Stimulated activated naive B cell treated with anti-CD40 and anti-IgM and Interleukin-4, amounts not matched to agents 10 μg/mL and 1 μg/mL and 100 μg/mL, for 72 hours (primary cell): ENCODE measurements at regions not wholly inside any gene's neighbourhood (a gene's known extent, or its start where the extent isn't known, plus 50 kb on each side); places are given as distances from the start of the nearest gene placed in this dataset.

Source experiments
- ATAC-seq, 2 donors: fragments of 150-1000 bp; cut with Tn5 transposase; replicated peaks; 2 replicates each; pipeline ENCODE4 v1.10.0; 2021; ENCODE audit warnings: moderate library complexity in 1 of 2
- DNase-seq: peaks from one replicate; pipeline ENCODE4 v3.0.0; 2021
- H3K27ac Mint-ChIP-seq: one replicate; pipeline ENCODE4 v1.8.0; 2022; ENCODE audit warnings: mild to moderate bottlenecking, mixed read lengths
- H3K27me3 Mint-ChIP-seq, 2 donors: one replicate each; pipeline ENCODE4 v1.8.0; 2022; ENCODE audit warnings: mixed read lengths in 2 of 2
- H3K36me3 Mint-ChIP-seq, 2 donors: one replicate each; pipeline ENCODE4 v1.8.0; 2022; ENCODE audit warnings: mixed read lengths in 2 of 2, mild to moderate bottlenecking in 1 of 2
- H3K4me1 Mint-ChIP-seq, 2 donors: one replicate each; pipeline ENCODE4 v1.8.0; 2022; ENCODE audit warnings: mixed read lengths in 2 of 2, mild to moderate bottlenecking in 1 of 2
- H3K4me3 Mint-ChIP-seq, 2 donors: one replicate each; pipeline ENCODE4 v1.8.0; 2022; ENCODE audit warnings: mild to moderate bottlenecking in 2 of 2, mixed read lengths in 2 of 2, moderate library complexity in 1 of 2
- H3K9me3 Mint-ChIP-seq, 2 donors: one replicate each; pipeline ENCODE4 v1.8.0; 2022; ENCODE audit warnings: mixed read lengths in 2 of 2, mild to moderate bottlenecking in 1 of 2

GRCh38 chr18:60585670-60586069 lies 213.1 kb upstream of the MC4R start:
- H3K4me3 Mint-ChIP-seq: no peak overlapping the region
- peaks cover 5 to 9% of the 10 kb centered on the region in 2 donors for H3K9me3 Mint-ChIP-seq
- DNase-seq (no peak), ATAC-seq (no peak)
- no peaks in the 10 kb centered on the region for H3K36me3 Mint-ChIP-seq
- H3K4me1 Mint-ChIP-seq: no peaks in the 10 kb centered on the region
- no peak overlapping the region for H3K27ac Mint-ChIP-seq
- no peaks in the 10 kb centered on the region for H3K27me3 Mint-ChIP-seq

DNA sequence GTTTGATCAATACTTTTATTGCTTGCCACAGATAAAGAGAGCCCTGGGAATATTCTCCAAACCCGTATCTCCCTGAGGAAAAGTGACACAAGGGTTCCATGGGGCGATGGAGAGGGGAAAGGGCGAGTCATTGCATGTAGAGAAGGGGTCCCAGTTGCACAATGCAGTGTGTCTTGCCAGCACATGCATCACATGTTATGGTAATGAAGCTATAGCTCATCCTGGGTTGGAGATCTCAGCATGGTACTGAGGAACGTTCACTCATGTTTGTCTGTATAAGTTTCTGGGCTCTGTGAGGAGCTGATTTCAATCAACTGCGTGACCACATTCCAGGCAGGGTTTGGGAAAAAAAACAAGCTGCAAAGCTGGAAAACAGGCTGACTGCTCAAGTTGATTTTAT lies 220.7 kb upstream of the MC4R start:
- no peak for DNase-seq
- no peaks in the 10 kb centered on the region for H3K27me3 Mint-ChIP-seq
- ATAC-seq: no peak

GRCh38 chr18:60596928-60597327 lies 224.4 kb upstream of the MC4R start:
- ATAC-seq (no peak), DNase-seq (no peak)
- Mint-ChIP-seq H3K4me1 (peaks cover 4 to 7% of the 10 kb centered on the region in 2 donors), H3K9me3 (no peaks in the 10 kb centered on the region), H3K4me3 (no peak overlapping the region), H3K27me3 (no peaks in the 10 kb centered on the region), H3K27ac (no peak overlapping the region), H3K36me3 (no peaks in the 10 kb centered on the region)

More for the DNA sequence above, 220.7 kb upstream of the MC4R start:
- no peaks in the 10 kb centered on the region for H3K4me1 Mint-ChIP-seq
- no peak overlapping the region for H3K4me3 Mint-ChIP-seq
- H3K36me3 Mint-ChIP-seq: no peaks in the 10 kb centered on the region
- no peak overlapping the region for H3K27ac Mint-ChIP-seq
- H3K9me3 Mint-ChIP-seq: no peaks in the 10 kb centered on the region

DNA sequence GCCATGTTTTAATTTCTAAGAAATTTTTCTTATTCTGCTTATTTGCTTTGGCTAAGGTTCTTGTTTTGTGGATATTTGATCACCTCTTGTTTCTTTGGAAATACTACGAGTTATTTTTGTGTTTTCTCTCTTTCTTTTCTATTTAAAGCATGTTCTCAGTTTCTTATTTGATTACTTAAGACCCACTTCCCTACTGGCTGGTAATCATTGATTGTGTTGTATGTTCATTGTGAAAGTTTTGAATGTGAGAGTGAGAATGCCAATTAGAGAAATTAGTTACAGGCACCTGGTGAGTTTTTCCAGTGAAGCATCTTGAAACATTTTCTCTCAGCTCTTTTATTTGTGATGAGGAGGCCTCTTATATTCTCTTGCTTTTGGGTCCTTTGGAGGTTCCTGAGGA lies 226.7 kb upstream of the MC4R start:
- Mint-ChIP-seq H3K36me3 (no peaks in the 10 kb centered on the region), H3K27me3 (no peaks in the 10 kb centered on the region), H3K4me3 (no peak overlapping the region), H3K4me1 (peaks cover 4 to 7% of the 10 kb centered on the region in 2 donors), H3K27ac (no peak overlapping the region), H3K9me3 (no peaks in the 10 kb centered on the region)
- DNase-seq: no peak
- ATAC-seq: peak; percentile 54 to 62

DNA sequence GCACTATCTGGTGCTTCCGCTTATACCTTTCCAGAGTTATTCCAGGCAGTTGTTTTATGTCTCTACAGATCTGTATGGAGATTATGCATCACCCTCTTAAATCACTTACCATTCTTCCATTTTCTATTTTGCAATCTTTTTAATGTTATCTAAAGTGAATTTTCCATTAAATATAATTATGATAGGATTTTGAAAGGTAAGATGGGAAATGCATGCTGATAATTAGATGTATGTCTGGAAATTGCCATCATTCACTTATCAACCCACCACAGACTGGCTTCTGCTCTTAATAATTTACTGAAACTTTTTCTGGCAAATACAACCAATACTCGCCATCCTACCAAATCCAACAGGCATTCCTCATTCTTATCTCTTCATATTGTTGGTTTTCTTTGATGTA lies 227.4 kb upstream of the MC4R start:
- no peaks in the 10 kb centered on the region for H3K36me3 Mint-ChIP-seq
- no peak overlapping the region for H3K27ac Mint-ChIP-seq
- no peaks in the 10 kb centered on the region for H3K9me3 Mint-ChIP-seq
- no peak overlapping the region for H3K4me3 Mint-ChIP-seq
- peaks cover 4 to 7% of the 10 kb centered on the region in 2 donors for H3K4me1 Mint-ChIP-seq
- DNase-seq (no peak), ATAC-seq (no peak)
- H3K27me3 Mint-ChIP-seq: no peaks in the 10 kb centered on the region

DNA sequence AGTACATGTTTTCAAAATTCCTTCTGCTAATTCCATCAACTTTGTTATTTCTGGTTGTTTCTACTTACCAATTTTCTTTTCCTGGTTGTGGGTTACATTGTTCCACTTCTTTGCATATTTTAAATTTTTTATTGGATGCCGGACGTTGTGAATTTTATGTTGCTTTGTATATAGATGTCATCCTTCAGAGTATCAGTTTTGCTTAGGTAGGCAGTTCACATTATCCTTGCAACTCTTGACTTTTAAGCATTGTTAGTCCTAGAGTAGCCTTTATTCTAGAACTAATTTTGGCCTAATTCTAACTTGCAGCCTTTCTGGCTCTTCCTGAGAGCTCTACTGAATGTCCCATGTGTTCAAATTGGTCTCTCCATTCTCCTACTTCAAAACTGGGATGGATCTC lies 228.7 kb upstream of the MC4R start:
- no peak for ATAC-seq
- Mint-ChIP-seq H3K27ac (no peak overlapping the region), H3K4me1 (peaks cover 4 to 7% of the 10 kb centered on the region in 2 donors), H3K27me3 (no peaks in the 10 kb centered on the region), H3K4me3 (no peak overlapping the region), H3K36me3 (no peaks in the 10 kb centered on the region), H3K9me3 (no peaks in the 10 kb centered on the region)
- no peak for DNase-seq

DNA sequence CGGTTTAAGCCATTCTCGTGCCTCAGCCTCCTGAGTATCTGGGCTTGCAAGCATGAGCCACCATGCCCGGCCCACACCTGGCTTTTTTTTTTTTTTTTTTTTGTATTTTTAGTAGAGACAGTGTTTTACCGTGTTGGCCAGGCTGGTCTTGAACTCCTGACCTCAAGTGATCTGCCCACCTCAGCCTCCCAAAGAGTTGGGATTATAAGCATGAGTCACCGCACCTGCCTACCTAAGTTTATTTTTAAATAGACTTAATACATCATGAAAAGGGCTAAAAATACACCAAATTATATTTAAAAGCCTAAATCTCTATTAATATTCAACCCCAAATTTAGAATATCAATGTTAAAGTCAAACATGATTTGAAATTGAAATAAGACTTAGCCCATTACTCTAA lies 250.8 kb upstream of the MC4R start:
- Mint-ChIP-seq H3K9me3 (peaks cover 3 to 4% of the 10 kb centered on the region in 2 donors), H3K36me3 (no peaks in the 10 kb centered on the region), H3K4me3 (no peak overlapping the region), H3K4me1 (no peaks in the 10 kb centered on the region), H3K27me3 (no peaks in the 10 kb centered on the region), H3K27ac (no peak overlapping the region)
- ATAC-seq (no peak), DNase-seq (no peak)

DNA sequence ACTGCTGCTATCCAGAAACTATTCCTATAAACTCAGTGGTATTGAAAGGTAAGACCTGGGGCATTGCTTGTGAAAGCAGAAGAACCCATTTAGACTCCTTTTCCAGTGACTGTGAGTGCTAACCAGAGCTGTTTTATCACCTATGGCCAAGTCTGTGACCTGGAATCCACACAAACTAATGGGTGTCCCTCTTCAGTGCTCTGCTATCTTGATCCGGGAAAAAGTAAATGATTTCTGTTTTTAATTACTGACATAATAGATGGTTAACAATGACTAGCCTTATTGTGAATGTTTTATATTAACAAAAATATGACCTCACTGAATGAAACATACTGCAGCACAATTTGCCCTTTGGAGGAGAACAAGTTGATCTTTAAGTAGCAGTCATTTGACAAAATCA lies 251.6 kb upstream of the MC4R start:
- no peaks in the 10 kb centered on the region for H3K27me3 Mint-ChIP-seq
- H3K4me1 Mint-ChIP-seq: no peaks in the 10 kb centered on the region
- H3K4me3 Mint-ChIP-seq: no peak overlapping the region
- no peaks in the 10 kb centered on the region for H3K36me3 Mint-ChIP-seq
- DNase-seq (no peak), ATAC-seq (no peak)
- no peak overlapping the region for H3K27ac Mint-ChIP-seq
- peaks cover 3 to 5% of the 10 kb centered on the region in 2 donors for H3K9me3 Mint-ChIP-seq

- Mint-ChIP-seq H3K4me1 (no peaks in the 10 kb centered on the region), H3K27me3 (no peaks in the 10 kb centered on the region), H3K36me3 (no peaks in the 10 kb centered on the region), H3K27ac (no peak overlapping the region), H3K4me3 (no peak overlapping the region), H3K9me3 (peaks cover 0 to 2% of the 10 kb centered on the region in 2 donors)
- no peak for ATAC-seq
- DNase-seq: no peak
Measured at GRCh38 chr18:60639836-60640235, 267.3 kb upstream of the MC4R start.

DNA sequence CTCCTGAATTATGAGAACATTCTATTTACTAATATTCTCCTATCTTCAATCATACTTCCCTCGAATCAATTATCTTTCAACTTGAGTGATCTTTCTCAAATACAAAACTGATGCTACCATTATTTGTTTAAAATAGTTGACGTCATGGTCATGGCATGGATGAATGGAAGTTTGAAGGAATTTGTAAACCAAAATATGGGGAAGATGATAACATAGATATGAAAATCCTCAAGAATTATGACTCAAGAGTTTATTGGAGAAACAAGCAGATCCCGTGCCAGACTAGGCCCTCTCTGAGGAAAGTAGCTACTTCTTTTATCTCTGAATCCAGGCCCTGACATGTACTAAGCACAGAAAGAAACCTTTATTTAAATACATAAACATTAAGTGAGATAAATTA lies 270.4 kb upstream of the MC4R start:
- H3K9me3 Mint-ChIP-seq: no peaks in the 10 kb centered on the region
- no peaks in the 10 kb centered on the region for H3K4me1 Mint-ChIP-seq
- H3K27me3 Mint-ChIP-seq: no peaks in the 10 kb centered on the region
- DNase-seq: no peak
- no peaks in the 10 kb centered on the region for H3K36me3 Mint-ChIP-seq
- no peak for ATAC-seq
- H3K27ac Mint-ChIP-seq: no peak overlapping the region
- no peak overlapping the region for H3K4me3 Mint-ChIP-seq

- no peak for DNase-seq
- Mint-ChIP-seq H3K36me3 (no peaks in the 10 kb centered on the region), H3K9me3 (no peaks in the 10 kb centered on the region), H3K4me1 (no peaks in the 10 kb centered on the region), H3K27ac (no peak overlapping the region), H3K27me3 (no peaks in the 10 kb centered on the region), H3K4me3 (no peak overlapping the region)
- ATAC-seq: no peak
Measured at GRCh38 chr18:60646725-60647124, 274.1 kb upstream of the MC4R start.

GRCh38 chr18:60649107-60649506 lies 276.5 kb upstream of the MC4R start:
- H3K36me3 Mint-ChIP-seq: no peaks in the 10 kb centered on the region
- no peak overlapping the region for H3K4me3 Mint-ChIP-seq
- H3K27ac Mint-ChIP-seq: no peak overlapping the region
- no peaks in the 10 kb centered on the region for H3K9me3 Mint-ChIP-seq
- no peaks in the 10 kb centered on the region for H3K27me3 Mint-ChIP-seq
- ATAC-seq: no peak
- no peaks in the 10 kb centered on the region for H3K4me1 Mint-ChIP-seq
- no peak for DNase-seq

GRCh38 chr18:60649842-60650536 lies 277.4 kb upstream of the MC4R start:
- no peak for ATAC-seq
- DNase-seq: no peak
- no peak overlapping the region for H3K4me3 Mint-ChIP-seq
- no peak overlapping the region for H3K27ac Mint-ChIP-seq
- H3K4me1 Mint-ChIP-seq: no peaks in the 10 kb centered on the region
- no peaks in the 10 kb centered on the region for H3K36me3 Mint-ChIP-seq
- H3K9me3 Mint-ChIP-seq: no peaks in the 10 kb centered on the region
- H3K27me3 Mint-ChIP-seq: no peaks in the 10 kb centered on the region

- Mint-ChIP-seq H3K36me3 (no peaks in the 10 kb centered on the region), H3K27ac (no peak overlapping the region), H3K27me3 (no peaks in the 10 kb centered on the region), H3K4me1 (peaks cover 2 to 6% of the 10 kb centered on the region in 2 donors), H3K9me3 (no peaks in the 10 kb centered on the region), H3K4me3 (no peak overlapping the region)
- no peak for DNase-seq
- ATAC-seq: no peak
Measured at GRCh38 chr18:60654298-60654697, 281.7 kb upstream of the MC4R start.

DNA sequence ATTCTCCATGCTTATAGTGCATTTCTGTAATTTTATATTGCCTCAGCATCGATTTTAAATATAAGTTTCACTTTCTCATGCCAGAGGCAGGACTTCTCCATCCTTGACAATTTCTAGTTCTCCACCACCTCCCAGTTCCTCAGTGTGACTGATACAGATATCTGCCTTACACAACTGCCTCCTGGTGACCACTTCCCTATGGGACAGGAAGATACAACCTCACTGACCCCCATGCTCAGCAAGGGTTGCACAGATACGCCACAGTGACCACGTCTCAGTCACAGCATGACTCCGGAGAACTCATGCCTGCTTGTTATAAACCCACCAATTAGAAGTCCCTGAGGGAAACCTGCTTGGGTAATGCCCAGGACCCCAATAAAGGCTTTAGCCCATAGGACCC lies 284.0 kb upstream of the MC4R start:
- Mint-ChIP-seq H3K36me3 (no peaks in the 10 kb centered on the region), H3K4me3 (no peak overlapping the region), H3K27ac (no peak overlapping the region), H3K9me3 (no peaks in the 10 kb centered on the region), H3K4me1 (peaks cover 2 to 6% of the 10 kb centered on the region in 2 donors), H3K27me3 (no peaks in the 10 kb centered on the region)
- peak; percentile 45 to 54 for ATAC-seq
- no peak for DNase-seq

GRCh38 chr18:60662491-60662890 lies 289.9 kb upstream of the MC4R start:
- H3K9me3 Mint-ChIP-seq: peaks cover 2 to 6% of the 10 kb centered on the region in 2 donors
- DNase-seq: no peak
- H3K36me3 Mint-ChIP-seq: no peaks in the 10 kb centered on the region
- no peak overlapping the region for H3K27ac Mint-ChIP-seq
- ATAC-seq: no peak
- H3K4me3 Mint-ChIP-seq: no peak overlapping the region
- H3K4me1 Mint-ChIP-seq: no peaks in the 10 kb centered on the region
- H3K27me3 Mint-ChIP-seq: no peaks in the 10 kb centered on the region
